GM19328 (cell line): ENCODE measurements at regions not wholly inside any gene's neighbourhood (a gene's known extent, or its start where the extent isn't known, plus 50 kb on each side); places are given as distances from the start of the nearest gene placed in this dataset.
"Not testable (repeated sequence)": the region's sequence is repeated elsewhere in the genome, so short reads cannot be mapped to it uniquely, and the experiment has no call there.

Source experiments
- ATAC-seq: cut with Tn5 transposase; IDR thresholded peaks from one replicate; pipeline ENCODE4 v1.9.1; 2021; ENCODE audit warnings: mild to moderate bottlenecking, moderate library complexity; ENCODE audit not compliant: unreplicated experiment

GRCh38 chr2:17199741-17200140 lies 318.5 kb downstream of the RAD51AP2 start:
- ATAC-seq: no peak

DNA sequence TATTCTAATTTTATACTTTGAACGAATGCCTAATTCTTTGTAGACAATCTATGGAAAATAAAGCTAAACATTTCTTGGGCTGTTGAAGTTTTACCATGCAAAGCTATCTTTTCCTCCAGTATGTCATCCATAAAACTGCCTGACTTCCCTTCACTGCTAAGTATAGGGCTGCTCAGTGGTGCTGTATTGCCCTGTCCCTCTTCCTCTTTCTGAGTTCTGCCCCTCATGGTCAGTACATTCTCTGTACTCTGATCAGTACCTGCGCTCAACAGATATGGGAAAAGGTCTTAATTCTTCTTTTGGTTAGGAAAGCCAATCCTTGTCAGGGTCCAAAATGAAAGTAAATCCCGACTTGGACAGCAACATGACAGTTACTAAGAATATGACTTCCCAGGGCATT lies 321.9 kb downstream of the RAD51AP2 start:
- no peak for ATAC-seq

GRCh38 chr2:17195016-17195415 lies 323.2 kb downstream of the RAD51AP2 start:
- no peak for ATAC-seq

GRCh38 chr2:17194083-17194482 lies 324.2 kb downstream of the RAD51AP2 start:
- no peak for ATAC-seq

GRCh38 chr2:17193433-17193890 lies 324.8 kb downstream of the RAD51AP2 start:
- ATAC-seq: not testable (repeated sequence)

DNA sequence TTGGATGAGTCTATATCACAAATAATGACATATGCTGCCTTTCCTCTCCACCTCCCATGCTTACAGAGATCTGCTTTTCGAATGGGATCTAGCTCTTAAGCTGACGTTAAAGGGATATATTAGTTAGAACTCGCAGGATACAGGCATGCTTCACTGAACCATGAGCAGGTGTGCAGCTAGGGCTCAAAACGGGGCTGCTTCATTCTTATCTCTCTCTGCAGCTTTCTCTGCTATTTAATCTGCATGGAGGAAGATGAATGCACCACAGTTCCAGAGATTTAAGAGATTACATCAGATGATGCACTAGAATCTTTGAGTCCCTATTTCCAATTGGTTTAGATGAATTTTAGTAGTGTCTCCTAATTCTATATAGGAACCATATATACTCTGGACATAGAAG lies 327.0 kb downstream of the RAD51AP2 start:
- ATAC-seq: no peak

DNA sequence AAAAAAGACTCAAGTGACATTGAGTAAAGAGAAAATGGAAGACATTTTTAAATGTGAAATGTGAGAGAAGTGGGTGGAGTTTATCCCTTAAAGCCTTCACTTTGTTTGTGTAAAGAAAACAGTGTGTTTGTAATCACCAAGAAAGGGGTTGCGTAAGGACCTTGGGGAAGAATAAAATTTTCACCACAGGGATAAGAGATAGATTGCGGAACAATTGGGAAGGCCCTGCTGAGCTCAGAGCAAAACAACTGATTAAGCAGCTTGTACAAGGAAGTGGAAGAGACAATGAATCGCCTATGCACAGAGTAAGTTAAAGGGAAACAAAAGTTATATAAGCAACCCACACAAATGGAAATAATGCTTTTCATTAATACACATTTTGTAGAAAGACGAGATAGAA lies 327.7 kb downstream of the RAD51AP2 start:
- no peak for ATAC-seq

- ATAC-seq: no peak
Measured at GRCh38 chr2:17188721-17189120, 329.5 kb downstream of the RAD51AP2 start.

DNA sequence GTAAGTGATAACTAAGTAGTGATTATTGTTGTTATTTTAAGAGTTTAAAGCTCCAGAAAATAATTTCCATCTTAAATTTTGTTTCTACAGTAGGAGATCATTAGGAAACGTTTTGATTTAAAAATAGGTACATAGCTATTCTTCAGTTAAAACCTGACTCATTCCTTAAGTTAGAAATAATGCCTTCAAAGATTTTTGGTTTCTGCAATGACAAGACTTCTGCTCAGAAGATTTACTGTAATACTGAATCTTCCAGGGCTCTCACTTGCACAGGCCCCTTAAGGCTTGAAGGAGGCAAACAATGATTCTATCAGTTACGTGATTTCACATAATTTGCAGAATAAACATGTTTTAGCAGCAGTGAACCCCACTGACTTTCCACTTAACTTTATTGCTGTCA lies 333.7 kb downstream of the RAD51AP2 start:
- ATAC-seq: no peak

GRCh38 chr2:17182399-17182798 lies 335.8 kb downstream of the RAD51AP2 start:
- no peak for ATAC-seq

- ATAC-seq: no peak
Measured at GRCh38 chr2:17181051-17181752, 337.0 kb downstream of the RAD51AP2 start.

GRCh38 chr2:17179145-17179808 lies 339.0 kb downstream of the RAD51AP2 start:
- no peak for ATAC-seq

DNA sequence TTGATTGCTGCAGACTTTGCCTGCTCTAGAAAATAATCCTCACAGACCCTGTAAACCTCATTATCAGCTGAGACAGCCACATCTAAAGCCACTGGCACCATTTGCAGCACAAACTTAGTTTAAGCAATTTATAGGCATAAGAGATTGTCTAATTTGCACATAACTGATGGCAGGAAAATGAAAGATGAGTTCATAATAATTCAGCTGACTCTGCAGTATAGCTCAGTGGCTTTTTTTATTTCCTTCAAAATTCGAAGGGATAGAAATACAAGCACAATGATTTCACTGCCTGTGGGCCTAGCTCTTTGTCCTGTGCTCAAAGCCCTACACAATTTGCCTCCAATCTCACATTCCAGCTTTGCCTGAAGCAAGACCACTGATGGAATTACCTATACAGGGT lies 341.2 kb downstream of the RAD51AP2 start:
- ATAC-seq: no peak

DNA sequence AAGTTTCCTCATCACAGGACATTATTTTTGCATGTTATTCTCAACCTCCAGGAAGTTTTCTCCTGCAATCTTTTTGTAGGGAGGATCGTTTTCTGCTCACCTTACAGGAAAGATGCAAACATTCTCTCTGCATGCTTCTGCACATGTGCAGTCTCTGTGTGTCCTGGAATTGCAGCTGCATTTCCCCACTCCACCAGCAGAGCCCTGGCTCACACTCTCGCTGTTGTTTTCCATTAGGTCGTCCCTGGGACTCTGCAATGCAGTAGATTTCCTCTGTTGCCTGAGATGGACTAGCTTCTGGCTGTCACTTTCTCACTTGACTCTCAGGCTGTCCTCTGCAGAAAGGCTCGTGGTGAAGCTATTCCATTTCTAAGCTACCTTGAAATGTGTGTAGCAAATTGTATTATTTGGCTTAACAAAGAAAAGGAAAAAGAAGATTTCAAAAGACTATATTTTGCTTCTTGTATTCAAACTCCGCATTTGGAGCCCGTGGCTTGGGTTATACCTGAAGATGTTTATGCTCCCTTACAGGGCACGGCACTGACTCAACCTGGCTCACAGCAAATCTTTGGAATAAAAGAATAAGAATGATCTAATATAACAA lies 346.7 kb downstream of the RAD51AP2 start:
- no peak for ATAC-seq

GRCh38 chr2:17166506-17166905 lies 351.7 kb downstream of the RAD51AP2 start:
- no peak for ATAC-seq

- ATAC-seq: no peak
Measured at GRCh38 chr2:17164550-17164949, 353.7 kb downstream of the RAD51AP2 start.

DNA sequence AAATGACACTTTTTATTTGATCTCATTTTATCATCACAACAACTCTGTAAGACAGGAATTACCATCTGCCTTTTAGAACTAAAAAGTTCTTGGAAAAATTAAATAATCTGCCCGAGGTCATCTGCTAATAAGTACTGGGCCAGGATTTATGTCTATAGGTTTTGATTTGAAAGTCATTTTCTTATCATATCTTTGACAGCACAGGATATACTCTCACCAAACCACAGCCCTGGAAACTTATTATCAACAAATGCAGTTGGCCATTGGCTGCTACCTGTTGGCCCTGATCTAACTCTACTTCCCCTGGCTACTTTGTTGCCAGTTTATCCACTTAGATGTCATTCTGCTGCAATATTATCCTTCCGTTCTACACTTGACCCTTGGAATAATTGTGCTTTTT lies 354.6 kb downstream of the RAD51AP2 start:
- ATAC-seq: no peak

- no peak for ATAC-seq
Measured at GRCh38 chr2:17162713-17163112, 355.5 kb downstream of the RAD51AP2 start.

GRCh38 chr2:17160594-17160993 lies 357.6 kb downstream of the RAD51AP2 start:
- no peak for ATAC-seq

GRCh38 chr2:17156086-17156485 lies 362.2 kb downstream of the RAD51AP2 start:
- ATAC-seq: no peak

DNA sequence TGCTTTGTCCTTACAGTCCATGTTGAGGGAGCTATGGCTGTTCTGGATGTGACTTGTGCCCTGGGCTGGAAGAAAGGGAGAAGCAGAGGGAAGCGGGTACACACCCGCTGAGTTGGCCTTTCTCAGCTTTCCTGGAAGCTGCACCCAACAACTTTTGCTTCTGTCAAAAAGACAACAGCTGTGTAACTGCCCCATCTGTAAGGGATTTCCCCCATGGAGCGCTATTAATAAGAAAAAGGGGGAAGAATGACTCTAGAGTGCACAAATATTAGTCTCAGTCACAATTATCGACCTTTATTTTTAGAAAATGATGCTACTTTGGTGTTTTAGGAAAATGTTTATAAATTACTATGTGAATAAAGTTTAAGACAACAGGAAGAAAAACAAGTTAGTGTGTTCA lies 368.3 kb downstream of the RAD51AP2 start:
- no peak for ATAC-seq
